BLaER1 (cell line): ENCODE measurements at regions not wholly inside any gene's neighbourhood (a gene's known extent, or its start where the extent isn't known, plus 50 kb on each side); places are given as distances from the start of the nearest gene placed in this dataset.

Source experiments
- H3K27ac ChIP-seq: shearing (Covaris generic); formaldehyde crosslinking; 2 replicates; pipeline ENCODE4 v1.8.1; 2022
- H3K27me3 ChIP-seq: shearing (Covaris generic); formaldehyde crosslinking; 2 replicates; pipeline ENCODE4 v1.8.1; 2022
- H3K36me3 ChIP-seq: shearing (Covaris generic); formaldehyde crosslinking; 2 replicates; pipeline ENCODE4 v1.8.1; 2022
- H3K4me1 ChIP-seq: shearing (Covaris generic); formaldehyde crosslinking; 2 replicates; pipeline ENCODE4 v1.8.1; 2022
- H3K4me2 ChIP-seq: shearing (Covaris generic); formaldehyde crosslinking; 2 replicates; pipeline ENCODE4 v1.8.1; 2022
- H3K4me3 ChIP-seq: shearing (Covaris generic); formaldehyde crosslinking; 2 replicates; pipeline ENCODE4 v1.8.1; 2022
- H3K9ac ChIP-seq: shearing (Covaris generic); formaldehyde crosslinking; 2 replicates; pipeline ENCODE4 v1.8.1; 2022
- H3K9me3 ChIP-seq: shearing (Covaris generic); formaldehyde crosslinking; 2 replicates; pipeline ENCODE4 v1.8.1; 2022
- H4K20me1 ChIP-seq: shearing (Covaris generic); formaldehyde crosslinking; 2 replicates; pipeline ENCODE4 v1.8.1; 2022
- Cebpa-rat ChIP-seq: shearing (Covaris generic); IDR thresholded peaks from 2 replicates; pipeline ENCODE4 v1.8.1; 2022

- H3K4me3 ChIP-seq: no peak overlapping the region
- no peaks in the 10 kb centered on the region for H4K20me1 ChIP-seq
- H3K27me3 ChIP-seq: no peaks in the 10 kb centered on the region
- H3K4me2 ChIP-seq: no peak overlapping the region
- TF ChIP-seq Cebpa-rat: no peak
- no peaks in the 10 kb centered on the region for H3K4me1 ChIP-seq
- H3K36me3 ChIP-seq: no peaks in the 10 kb centered on the region
- no peak overlapping the region for H3K9ac ChIP-seq
- no peak overlapping the region for H3K27ac ChIP-seq
- peaks cover 4% of the 10 kb centered on the region for H3K9me3 ChIP-seq
Observed at GRCh38 chr13:26881154-26881553, 120.6 kb upstream of the GPR12 start.

GRCh38 chr13:26880735-26881134 is 120.1 kb upstream of the GPR12 start:
- no peaks in the 10 kb centered on the region for H4K20me1 ChIP-seq
- H3K4me1 ChIP-seq: no peaks in the 10 kb centered on the region
- no peak overlapping the region for H3K4me2 ChIP-seq
- H3K4me3 ChIP-seq: no peak overlapping the region
- no peaks in the 10 kb centered on the region for H3K36me3 ChIP-seq
- peaks cover 9% of the 10 kb centered on the region for H3K9me3 ChIP-seq
- no peak overlapping the region for H3K27ac ChIP-seq
- H3K27me3 ChIP-seq: no peaks in the 10 kb centered on the region
- no peak overlapping the region for H3K9ac ChIP-seq
- no peak for TF ChIP-seq Cebpa-rat

- Histone ChIP-seq H3K4me1 (peaks cover 8% of the 10 kb centered on the region), H3K27ac (no peak overlapping the region), H3K4me2 (no peak overlapping the region), H3K4me3 (no peak overlapping the region), H4K20me1 (no peaks in the 10 kb centered on the region), H3K36me3 (no peaks in the 10 kb centered on the region), H3K27me3 (no peaks in the 10 kb centered on the region), H3K9me3 (peaks cover 9% of the 10 kb centered on the region), H3K9ac (no peak overlapping the region)
- no peak for TF ChIP-seq Cebpa-rat
Observed at GRCh38 chr13:26878438-26878837, 117.9 kb upstream of the GPR12 start.

DNA sequence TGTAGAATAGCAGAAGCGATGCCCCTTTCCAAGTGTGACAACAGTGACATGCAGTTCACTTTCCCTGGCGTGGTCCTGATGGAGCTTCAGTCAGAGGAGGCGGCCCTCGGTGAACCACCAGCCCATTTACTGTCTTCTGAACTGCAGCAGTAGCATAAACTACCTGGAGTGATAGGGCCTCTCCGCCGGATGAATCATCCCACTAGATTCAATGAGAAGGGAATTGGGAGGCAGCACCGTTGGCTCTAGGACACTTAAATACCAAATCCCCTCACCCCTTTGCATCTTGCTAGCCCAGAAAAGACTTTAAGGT is 112.8 kb upstream of the GPR12 start:
- Histone ChIP-seq H3K9me3 (peaks cover 9% of the 10 kb centered on the region), H3K4me3 (no peak overlapping the region), H3K9ac (no peak overlapping the region), H3K27me3 (no peaks in the 10 kb centered on the region), H3K4me1 (peaks cover 9% of the 10 kb centered on the region), H3K36me3 (no peaks in the 10 kb centered on the region), H3K27ac (no peak overlapping the region), H3K4me2 (peak overlapping the region; percentile 36), H4K20me1 (no peaks in the 10 kb centered on the region; the same call in 1 of the 2 replicates)
- no peak for TF ChIP-seq Cebpa-rat

DNA sequence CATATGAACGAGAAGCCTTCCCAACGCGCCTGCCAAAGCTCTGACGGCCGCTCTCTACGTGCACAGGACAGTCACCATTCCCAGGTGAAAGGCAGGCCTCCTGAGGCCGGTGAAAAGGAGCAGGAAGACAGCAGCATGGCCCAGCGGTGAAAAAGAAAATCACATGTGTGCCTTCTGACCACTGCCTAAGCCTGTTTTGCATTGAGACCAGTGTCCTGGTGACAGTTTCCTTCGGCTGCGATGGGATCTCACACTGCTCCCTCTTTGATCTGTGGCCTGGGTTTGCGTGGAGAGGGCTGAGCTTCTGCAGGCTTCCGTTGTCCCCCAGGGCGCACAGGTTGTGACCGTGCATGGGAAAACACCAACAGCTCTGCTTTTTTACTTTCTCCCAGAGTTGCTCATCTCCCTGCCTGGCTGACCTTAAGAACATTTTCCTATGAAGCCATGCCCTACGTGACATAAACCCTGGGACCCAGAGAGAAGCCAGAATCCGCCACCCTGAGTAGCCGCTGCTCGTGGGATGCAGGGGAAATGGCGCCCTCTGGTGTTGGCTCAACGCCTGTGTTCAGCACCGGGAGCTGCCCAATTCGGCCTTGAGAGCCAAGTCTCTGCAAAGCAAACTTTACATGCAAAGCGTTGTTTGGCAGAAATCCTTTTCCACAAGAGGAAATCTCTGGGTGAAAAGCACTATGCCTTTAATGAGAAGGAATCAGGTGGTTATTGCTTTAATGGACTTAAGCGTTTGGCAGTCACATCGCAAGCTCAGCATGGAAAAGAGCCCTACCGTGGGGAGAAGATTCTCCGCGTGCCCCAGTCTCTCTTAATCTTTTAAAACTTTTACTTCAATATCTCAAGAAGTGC is 112.2 kb upstream of the GPR12 start:
- H3K9me3 ChIP-seq: peaks cover 9% of the 10 kb centered on the region
- TF ChIP-seq Cebpa-rat: no peak
- H3K4me1 ChIP-seq: peaks cover 9% of the 10 kb centered on the region
- no peak overlapping the region for H3K4me2 ChIP-seq
- no peaks in the 10 kb centered on the region; the same call in 1 of the 2 replicates for H4K20me1 ChIP-seq
- H3K36me3 ChIP-seq: no peaks in the 10 kb centered on the region
- H3K27me3 ChIP-seq: no peaks in the 10 kb centered on the region
- H3K9ac ChIP-seq: no peak overlapping the region
- H3K27ac ChIP-seq: no peak overlapping the region
- H3K4me3 ChIP-seq: no peak overlapping the region

GRCh38 chr13:26867451-26868091 is 107.0 kb upstream of the GPR12 start:
- no peaks in the 10 kb centered on the region for H3K9me3 ChIP-seq
- no peak overlapping the region for H3K27ac ChIP-seq
- no peak overlapping the region for H3K4me2 ChIP-seq
- H3K27me3 ChIP-seq: no peaks in the 10 kb centered on the region
- H3K9ac ChIP-seq: no peak overlapping the region
- no peak for TF ChIP-seq Cebpa-rat
- H3K36me3 ChIP-seq: no peaks in the 10 kb centered on the region
- H3K4me3 ChIP-seq: no peak overlapping the region
- H3K4me1 ChIP-seq: no peaks in the 10 kb centered on the region
- no peaks in the 10 kb centered on the region; the same call in 1 of the 2 replicates for H4K20me1 ChIP-seq

DNA sequence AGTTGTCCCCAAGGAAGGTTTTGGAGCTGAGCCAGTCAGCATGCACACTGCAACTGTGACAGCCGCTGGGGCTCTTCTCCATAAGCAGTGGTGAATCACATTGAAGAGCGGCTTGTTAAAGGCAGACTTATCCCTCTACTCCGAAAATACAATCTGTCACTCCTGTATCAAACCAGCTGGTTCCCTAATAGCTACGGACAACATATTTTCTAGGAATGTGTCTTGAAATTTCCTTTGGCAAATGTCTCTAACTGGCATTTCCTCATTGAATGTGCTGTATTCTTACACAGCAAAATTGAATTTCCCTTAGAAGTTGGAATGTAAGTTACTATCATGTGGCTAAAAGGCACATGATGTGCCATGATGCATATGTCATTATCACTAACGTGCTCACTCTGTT is 104.0 kb upstream of the GPR12 start:
- H4K20me1 ChIP-seq: no peaks in the 10 kb centered on the region; the same call in 1 of the 2 replicates
- no peaks in the 10 kb centered on the region for H3K9me3 ChIP-seq
- H3K27ac ChIP-seq: no peak overlapping the region
- H3K4me1 ChIP-seq: peaks cover 7% of the 10 kb centered on the region; the same call in 1 of the 2 replicates
- H3K4me3 ChIP-seq: no peak overlapping the region
- H3K9ac ChIP-seq: no peak overlapping the region
- H3K4me2 ChIP-seq: no peak overlapping the region
- H3K27me3 ChIP-seq: no peaks in the 10 kb centered on the region
- TF ChIP-seq Cebpa-rat: no peak
- no peaks in the 10 kb centered on the region for H3K36me3 ChIP-seq

- no peak overlapping the region for H3K4me2 ChIP-seq
- H3K4me3 ChIP-seq: no peak overlapping the region
- no peak overlapping the region for H3K27ac ChIP-seq
- peaks cover 7% of the 10 kb centered on the region; the same call in 1 of the 2 replicates for H3K4me1 ChIP-seq
- H3K27me3 ChIP-seq: no peaks in the 10 kb centered on the region
- no peaks in the 10 kb centered on the region for H4K20me1 ChIP-seq
- H3K36me3 ChIP-seq: no peaks in the 10 kb centered on the region
- H3K9me3 ChIP-seq: no peaks in the 10 kb centered on the region
- no peak for TF ChIP-seq Cebpa-rat
- H3K9ac ChIP-seq: no peak overlapping the region
Observed at GRCh38 chr13:26861941-26862340, 101.4 kb upstream of the GPR12 start.

DNA sequence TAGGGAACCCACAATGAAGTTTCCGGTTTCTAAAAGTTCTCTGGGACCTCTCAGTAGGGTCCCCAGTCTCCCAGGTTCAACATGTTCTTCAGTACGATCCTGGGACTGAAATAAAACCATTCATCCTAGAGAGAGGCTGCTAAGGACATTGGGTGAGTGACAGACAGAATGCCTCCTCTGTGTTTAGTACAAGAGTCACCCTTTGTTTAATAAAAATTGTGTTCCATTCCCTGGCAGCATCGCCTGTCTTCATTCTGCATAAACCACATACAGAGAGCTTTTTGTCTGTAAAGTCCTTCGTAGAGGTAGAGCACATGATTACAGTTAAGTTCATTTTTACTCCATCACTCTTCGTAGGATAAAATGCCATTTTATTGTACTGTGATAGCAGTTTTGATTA is 95.3 kb upstream of the GPR12 start:
- no peak overlapping the region for H3K4me3 ChIP-seq
- H4K20me1 ChIP-seq: no peaks in the 10 kb centered on the region
- H3K27me3 ChIP-seq: no peaks in the 10 kb centered on the region
- H3K4me1 ChIP-seq: peaks cover 8% of the 10 kb centered on the region
- H3K9me3 ChIP-seq: no peaks in the 10 kb centered on the region
- no peak overlapping the region for H3K9ac ChIP-seq
- H3K4me2 ChIP-seq: no peak overlapping the region
- no peak for TF ChIP-seq Cebpa-rat
- H3K36me3 ChIP-seq: no peaks in the 10 kb centered on the region
- no peak overlapping the region for H3K27ac ChIP-seq

- TF ChIP-seq Cebpa-rat: no peak
- no peak overlapping the region for H3K4me3 ChIP-seq
- no peaks in the 10 kb centered on the region for H3K36me3 ChIP-seq
- H3K9ac ChIP-seq: no peak overlapping the region
- no peaks in the 10 kb centered on the region for H3K9me3 ChIP-seq
- H4K20me1 ChIP-seq: no peaks in the 10 kb centered on the region
- H3K4me2 ChIP-seq: no peak overlapping the region
- peaks cover 8% of the 10 kb centered on the region for H3K4me1 ChIP-seq
- no peak overlapping the region for H3K27ac ChIP-seq
- no peaks in the 10 kb centered on the region for H3K27me3 ChIP-seq
Observed at GRCh38 chr13:26855071-26855470, 94.5 kb upstream of the GPR12 start.
